LNCaP clone FGC (cell line): ENCODE measurements at regions not wholly inside any gene's neighbourhood (a gene's known extent, or its start where the extent isn't known, plus 50 kb on each side); places are given as distances from the start of the nearest gene placed in this dataset.

Experiments
- DNase-seq: peaks from one replicate; pipeline ENCODE4 v3.0.0-alpha.2; 2011; ENCODE audit warnings: low read depth
- H3K4me3 ChIP-seq: 2 replicates; pipeline ENCODE4 v1.5.1; 2011; ENCODE audit warnings: mild to moderate bottlenecking, low read depth, low read length, control low read depth
- TF ChIP-seq, protein P1 (sequence below): IDR thresholded peaks from 2 replicates; pipeline ENCODE4 v1.5.1; 2012; ENCODE audit warnings: mild to moderate bottlenecking; ENCODE audit not compliant: control insufficient read depth, insufficient read depth; ENCODE audit errors: extremely low read depth

DNA sequence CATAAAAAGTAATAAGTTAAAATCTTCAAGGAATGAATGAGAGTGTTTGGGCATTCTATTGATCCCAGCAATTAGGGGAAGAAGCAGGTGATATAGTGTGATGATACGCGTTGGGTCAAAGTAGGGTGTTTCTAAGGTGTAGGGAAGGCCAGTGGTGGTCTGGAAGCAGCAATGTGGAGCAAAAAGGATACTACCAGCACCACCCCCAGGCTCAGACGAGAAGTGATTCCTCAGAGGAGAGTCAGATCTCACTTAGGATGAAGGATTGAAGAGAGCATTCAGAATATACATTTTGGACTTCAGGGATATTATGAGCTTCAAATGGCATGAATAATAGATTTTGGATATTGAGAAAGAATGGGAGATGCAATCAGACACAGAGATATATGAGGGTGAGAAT is 497.6 kb downstream of the RMST start:
- H3K4me3 ChIP-seq: no peak overlapping the region
- DNase-seq: no peak
- TF ChIP-seq, protein P1, sequence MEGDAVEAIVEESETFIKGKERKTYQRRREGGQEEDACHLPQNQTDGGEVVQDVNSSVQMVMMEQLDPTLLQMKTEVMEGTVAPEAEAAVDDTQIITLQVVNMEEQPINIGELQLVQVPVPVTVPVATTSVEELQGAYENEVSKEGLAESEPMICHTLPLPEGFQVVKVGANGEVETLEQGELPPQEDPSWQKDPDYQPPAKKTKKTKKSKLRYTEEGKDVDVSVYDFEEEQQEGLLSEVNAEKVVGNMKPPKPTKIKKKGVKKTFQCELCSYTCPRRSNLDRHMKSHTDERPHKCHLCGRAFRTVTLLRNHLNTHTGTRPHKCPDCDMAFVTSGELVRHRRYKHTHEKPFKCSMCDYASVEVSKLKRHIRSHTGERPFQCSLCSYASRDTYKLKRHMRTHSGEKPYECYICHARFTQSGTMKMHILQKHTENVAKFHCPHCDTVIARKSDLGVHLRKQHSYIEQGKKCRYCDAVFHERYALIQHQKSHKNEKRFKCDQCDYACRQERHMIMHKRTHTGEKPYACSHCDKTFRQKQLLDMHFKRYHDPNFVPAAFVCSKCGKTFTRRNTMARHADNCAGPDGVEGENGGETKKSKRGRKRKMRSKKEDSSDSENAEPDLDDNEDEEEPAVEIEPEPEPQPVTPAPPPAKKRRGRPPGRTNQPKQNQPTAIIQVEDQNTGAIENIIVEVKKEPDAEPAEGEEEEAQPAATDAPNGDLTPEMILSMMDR: no peak

- H3K4me3 ChIP-seq: no peak overlapping the region
- TF ChIP-seq, protein P1: peak; percentile 74
- DNase-seq: no peak
These were observed 498.4 kb downstream of the RMST start for GRCh38 chr12:97960741-97961608.

DNA sequence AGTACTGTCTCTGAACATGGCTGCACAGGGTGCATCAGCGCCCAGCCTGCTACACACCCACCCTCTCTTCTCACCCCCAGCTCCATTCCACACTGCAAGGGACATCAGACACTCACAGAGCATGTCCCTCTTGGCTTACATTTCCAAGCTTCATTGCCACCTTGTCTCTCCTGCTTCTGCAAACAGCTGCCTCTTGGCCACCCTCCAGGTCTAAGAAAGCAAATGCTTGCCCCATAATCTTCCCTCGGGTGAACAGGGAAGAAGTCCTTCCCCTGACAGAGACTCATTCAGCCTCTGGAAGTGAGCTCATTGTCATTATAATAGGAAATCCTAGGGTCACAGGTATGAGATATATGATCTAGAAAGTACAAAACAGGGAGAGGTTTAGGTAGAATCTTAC is 505.2 kb downstream of the RMST start:
- DNase-seq: no peak
- TF ChIP-seq, protein P1: no peak
- H3K4me3 ChIP-seq: no peak overlapping the region

DNA sequence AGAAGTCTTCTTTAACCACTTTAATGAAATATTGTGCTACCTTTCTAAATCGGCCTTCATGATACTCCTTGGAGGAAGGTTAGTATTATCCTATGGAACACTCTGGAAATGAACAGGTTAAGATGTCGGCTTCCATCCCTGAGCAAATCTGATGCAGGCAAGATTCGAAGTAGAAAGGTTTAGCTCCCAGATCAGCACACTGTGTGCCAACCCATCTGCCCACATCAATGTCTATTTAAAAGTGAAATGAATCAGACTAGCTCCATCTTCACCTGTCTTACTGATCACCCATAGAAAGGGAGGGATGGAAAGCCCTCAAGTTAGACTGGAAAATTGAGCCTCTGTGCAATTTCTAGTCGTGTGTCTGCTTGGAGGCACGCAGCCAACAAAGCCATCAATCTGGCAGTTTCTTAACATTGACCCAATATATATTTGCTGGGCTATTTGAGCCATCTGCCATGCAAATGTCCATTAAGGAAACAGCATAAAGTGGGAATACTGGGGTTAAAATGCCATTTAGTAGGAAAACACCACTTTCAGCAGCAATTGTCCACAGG is 506.1 kb downstream of the RMST start:
- TF ChIP-seq, protein P1: no peak
- no peak for DNase-seq
- H3K4me3 ChIP-seq: no peak overlapping the region

- no peak overlapping the region for H3K4me3 ChIP-seq
- no peak for DNase-seq
- TF ChIP-seq, protein P1: no peak
These were observed 515.3 kb downstream of the RMST start for GRCh38 chr12:97977870-97978405.

DNA sequence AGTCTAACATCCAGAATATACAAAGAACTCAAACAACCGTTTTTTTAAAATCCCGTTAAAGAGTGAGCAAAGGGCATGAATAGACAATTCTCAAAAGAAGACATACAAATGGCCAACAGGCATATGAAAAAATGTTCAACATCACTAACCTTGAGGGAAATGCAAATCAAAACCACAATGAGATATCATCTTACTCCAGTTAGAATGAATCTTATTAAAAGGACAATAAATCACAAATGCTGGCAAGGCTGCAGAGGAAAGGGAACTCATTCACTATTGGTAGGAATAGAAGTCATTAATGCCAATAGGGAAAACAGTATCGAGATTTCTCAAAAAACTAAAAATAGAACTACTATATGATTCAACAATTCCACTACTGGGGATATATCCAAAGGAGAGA is 520.1 kb downstream of the RMST start:
- no peak overlapping the region for H3K4me3 ChIP-seq
- DNase-seq: no peak
- TF ChIP-seq, protein P1: no peak

- TF ChIP-seq, protein P1: no peak
- no peak for DNase-seq
These were observed 521.2 kb downstream of the RMST start for GRCh38 chr12:97983796-97984195.

More at GRCh38 chr12:97983796-97984195, 521.2 kb downstream of the RMST start:
- H3K4me3 ChIP-seq: no peak overlapping the region
